HUDEP-2 (cell line): ENCODE measurements at regions not wholly inside any gene's neighbourhood (a gene's known extent, or its start where the extent isn't known, plus 50 kb on each side); places are given as distances from the start of the nearest gene placed in this dataset.

ENCODE experiments used
- DNase-seq, 76 experiments: peaks; one replicate each; lab custom pipeline; 2025; ENCODE audit not compliant: unreplicated experiment in 76 of 76; lab: John Stamatoyannopoulos, UW

DNA sequence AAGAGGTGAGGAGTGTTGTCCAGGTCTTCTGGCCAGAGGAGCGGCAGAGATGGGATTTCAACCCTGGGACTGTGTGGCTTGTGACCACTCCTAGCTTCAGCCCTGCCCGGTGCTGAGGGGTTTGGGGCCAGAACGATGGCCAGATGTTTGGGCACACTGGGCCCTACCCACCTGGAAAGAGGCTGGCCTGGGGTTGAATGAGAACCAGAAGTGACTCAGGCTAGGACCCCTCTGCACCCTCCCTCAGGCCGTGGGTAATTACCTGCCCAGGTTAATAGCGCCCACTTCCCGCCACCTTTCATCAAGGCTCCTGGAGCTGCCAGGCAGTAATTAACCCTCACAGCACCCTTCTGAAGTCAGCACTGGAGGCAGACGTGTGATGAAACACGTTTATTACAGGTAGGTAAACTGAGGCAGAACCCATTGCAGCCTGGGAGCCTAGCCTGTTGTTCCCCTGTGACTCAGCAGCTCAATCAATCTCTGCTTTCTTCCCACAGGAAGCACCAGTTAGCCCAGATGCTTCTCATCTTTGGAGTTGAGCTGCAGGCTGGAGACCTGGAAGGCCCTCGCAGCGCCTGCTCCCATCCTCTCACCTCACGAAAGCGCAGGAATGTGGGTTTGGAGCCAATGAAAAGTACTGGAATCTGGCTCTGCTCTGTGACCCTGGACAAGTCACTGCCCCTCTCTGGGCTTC is 120.8 kb downstream of the CEBPB start:
- no peak for DNase-seq

GRCh38 chr20:50312002-50312681 is 121.5 kb downstream of the CEBPB start:
- DNase-seq: no peak

DNA sequence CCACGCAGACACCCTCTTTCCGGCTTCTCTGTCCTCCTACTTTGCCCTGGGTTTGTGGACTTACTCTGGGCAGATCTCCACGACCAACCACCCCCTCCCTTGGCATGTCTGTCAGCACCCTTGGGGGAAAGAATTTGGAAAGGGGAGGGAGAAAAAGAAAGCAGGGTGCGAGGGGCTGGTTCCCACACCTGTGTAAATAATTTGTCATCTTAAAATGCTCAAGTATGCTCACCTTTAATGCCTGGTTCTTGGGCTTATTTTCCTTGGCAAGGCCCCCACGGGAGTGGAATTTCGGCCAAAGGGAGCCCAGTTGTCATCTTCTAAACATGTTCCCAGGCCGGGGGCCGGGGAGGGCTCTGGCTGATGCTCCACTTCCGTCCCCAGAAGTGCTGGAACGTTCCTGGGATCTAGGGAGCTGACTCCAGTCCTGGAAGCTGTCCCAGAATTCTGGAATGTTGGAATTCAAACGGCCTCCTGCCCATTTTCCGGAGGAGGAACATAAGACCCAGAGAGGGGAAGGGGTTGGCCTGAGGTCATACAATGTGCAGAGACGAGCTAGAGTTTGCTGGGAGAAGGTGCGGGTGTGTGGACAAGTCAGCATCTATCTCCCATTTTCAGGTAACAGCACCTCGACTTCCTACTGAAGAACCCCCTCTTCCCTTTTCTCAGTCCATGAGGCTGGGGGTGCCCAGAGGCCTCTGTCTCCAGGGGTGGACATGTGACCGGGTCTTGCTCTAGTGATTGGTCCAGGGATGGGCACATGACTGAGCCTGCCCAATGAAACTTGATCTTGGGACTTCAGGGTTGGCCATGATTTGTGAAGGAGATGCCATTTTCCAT is 122.3 kb downstream of the CEBPB start:
- no peak for DNase-seq

DNA sequence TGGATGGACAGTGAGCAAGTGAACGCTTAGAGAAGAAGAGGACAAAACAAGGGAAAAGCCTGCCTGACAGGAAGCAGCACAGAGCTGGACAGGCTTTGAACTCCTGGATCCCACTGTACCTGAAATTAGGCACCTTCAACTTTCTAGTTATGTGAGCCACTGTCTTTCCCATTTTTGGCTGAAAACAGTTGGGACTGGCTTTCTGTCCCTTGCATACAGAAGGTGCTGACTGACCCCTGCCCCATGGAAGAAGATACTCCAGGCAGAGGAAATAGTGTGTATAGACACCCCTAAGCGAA is 122.8 kb downstream of the CEBPB start:
- no peak for DNase-seq

- no peak for DNase-seq
Observed at GRCh38 chr20:50313827-50314677, 123.4 kb downstream of the CEBPB start.

- DNase-seq: no peak
Observed at GRCh38 chr20:50314678-50315335, 124.2 kb downstream of the CEBPB start.

GRCh38 chr20:50315586-50316551 is 125.2 kb downstream of the CEBPB start:
- DNase-seq: no peak

DNA sequence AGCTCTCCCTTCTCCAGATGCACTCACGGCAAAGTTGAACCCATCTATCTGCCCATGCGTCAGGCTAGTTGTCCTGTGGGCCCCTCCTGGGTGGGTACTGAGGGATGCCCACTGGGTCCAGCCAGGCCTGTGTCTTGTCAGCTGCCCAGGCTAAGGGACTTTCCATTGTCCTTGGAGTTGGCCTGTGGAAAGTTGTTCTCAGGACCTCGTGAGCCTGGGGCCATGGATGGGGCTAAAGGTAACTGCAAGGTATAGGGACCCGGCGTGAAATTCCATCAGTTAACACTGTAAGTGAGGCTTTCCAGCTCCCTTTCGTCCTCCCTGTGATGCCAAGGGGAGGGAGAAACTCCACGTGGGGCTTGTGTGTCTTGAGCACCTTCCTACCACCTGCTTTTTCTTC is 126.5 kb downstream of the CEBPB start:
- no peak for DNase-seq

DNA sequence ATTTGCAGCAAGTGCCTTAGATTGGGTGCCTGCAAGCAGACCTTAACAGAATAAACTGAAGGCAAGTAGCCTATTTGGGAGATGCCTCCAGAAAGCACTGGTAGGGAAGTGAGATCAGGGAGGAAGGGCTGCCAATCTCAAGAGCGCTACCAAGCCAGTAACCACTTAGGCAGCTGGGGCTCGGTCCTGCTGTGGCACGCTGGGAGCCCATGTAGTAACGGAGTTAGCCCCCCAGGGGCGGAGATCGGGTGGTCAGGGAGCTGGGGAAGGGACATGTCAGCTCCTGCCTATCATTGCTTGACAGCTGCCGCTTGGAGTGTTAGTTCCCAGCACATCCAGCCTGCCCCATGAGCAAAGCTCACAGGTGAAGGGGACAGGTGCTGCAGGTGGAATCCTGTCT is 127.0 kb downstream of the CEBPB start:
- DNase-seq: no peak

GRCh38 chr20:50318710-50319109 is 128.1 kb downstream of the CEBPB start:
- peak in 13 of 76 experiments; percentile 2 to 56 (median 21) for DNase-seq

GRCh38 chr20:50320005-50320900 is 129.6 kb downstream of the CEBPB start:
- no peak for DNase-seq

GRCh38 chr20:50320901-50321796 is 130.5 kb downstream of the CEBPB start:
- DNase-seq: peak in 42 of 76 experiments; percentile 5 to 74 (median 34)

DNA sequence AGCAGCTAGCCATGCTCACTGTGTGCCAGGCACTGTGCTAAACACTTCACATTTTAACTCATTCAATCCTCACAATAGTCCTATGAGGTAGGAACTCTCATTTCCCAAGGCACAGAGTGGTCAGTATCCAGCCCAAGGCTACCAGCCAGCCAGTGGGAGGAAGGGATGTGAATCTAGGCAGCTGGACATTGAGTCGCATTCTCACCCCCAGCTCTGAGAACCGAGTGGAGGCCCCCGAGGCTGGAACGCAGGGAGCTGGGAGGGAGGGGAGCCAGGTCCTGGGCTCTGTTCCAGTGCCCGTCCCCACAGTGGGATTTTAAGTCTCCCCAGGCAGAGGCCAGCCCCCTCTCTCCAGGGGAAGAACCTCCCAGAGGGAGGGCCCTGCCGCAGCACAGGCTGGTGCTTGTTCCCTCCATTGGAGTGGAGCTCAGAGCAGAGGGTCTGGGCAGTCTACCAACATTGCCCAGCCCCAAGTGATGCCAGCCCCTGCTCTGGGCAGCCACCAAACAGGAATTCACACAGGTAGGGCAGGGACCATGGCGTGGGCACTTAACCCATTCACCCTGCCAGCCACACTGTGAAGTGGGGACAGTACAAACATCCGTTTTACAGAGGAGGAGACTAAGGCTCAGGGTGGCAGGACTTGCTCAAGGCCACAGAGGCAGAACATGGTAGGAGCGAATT is 131.3 kb downstream of the CEBPB start:
- DNase-seq: no peak

DNA sequence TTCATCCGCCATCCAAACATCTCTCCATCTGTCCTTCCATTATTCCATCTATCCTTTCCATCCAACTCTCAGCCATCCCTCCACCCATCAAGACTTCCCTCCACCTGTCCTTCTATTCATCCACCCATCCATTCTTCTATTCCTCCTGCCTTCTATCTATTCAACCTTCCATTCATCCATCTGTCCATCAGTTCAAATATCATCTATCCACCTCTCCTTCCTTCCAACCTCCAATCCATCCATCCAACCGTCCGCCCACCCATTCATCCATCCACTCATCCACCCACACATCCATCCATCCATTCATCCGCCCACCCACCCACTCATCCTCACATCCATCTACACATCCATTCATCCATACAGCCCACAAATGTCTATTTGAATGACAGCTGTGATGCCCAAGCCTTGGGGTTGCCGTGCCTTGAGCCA is 132.1 kb downstream of the CEBPB start:
- no peak for DNase-seq

DNA sequence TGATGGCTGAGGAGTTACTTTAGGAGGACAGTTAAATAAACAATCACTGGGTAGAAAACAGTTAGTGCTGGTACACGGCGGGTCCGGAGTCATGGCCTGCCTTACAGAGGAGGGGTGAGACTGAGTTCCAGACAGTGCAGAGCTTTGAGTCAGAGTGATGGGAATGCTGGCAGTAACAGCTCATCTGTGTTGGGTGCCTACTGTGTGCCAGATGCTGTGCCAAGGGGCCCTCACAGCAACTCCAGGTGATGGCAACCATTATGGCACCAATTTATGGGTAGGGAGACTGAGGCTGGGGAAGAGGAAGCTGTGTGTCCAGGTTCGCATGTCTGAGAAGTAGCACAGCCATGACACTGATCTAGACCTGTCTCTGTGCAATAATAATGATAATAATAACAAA is 132.6 kb downstream of the CEBPB start:
- DNase-seq: no peak
